ENCODE measurements at regions not wholly inside any gene's neighbourhood (a gene's known extent, or its start where the extent isn't known, plus 50 kb on each side); places are given as distances from the start of the nearest gene placed in this dataset.
"Not testable (repeated sequence)": the region's sequence is repeated elsewhere in the genome, so short reads cannot be mapped to it uniquely, and the experiment has no call there.

- Histone ChIP-seq H3K14ac (ENCODE audit: low read length) (no peak overlapping the region), H3K36me3 (replicated peaks in 1 of 2; ENCODE audit: control insufficient read depth in 2 of 2, insufficient read depth in 2 of 2, low read length in 2 of 2) (no peaks in the 10 kb centered on the region), H2AFZ (ENCODE audit: low read length) (no peak overlapping the region), H3K4me1 (ENCODE audit: control insufficient read depth in 2 of 2, insufficient read depth in 1 of 2, low read depth in 1 of 2, low read length in 2 of 2) (peaks cover 18 to 21% of the 10 kb centered on the region in 2 donors), H2BK12ac (ENCODE audit: low read length) (no peak overlapping the region), H3K18ac (ENCODE audit: low read length) (no peak overlapping the region), H2BK15ac (ENCODE audit: low read length) (no peak overlapping the region), H3K4me3 (ENCODE audit: low read length in 2 of 2) (no peak overlapping the region), H3K9ac (ENCODE audit: low read depth, low read length, poor library complexity) (no peak overlapping the region), H3K9me3 (replicated peaks in 1 of 2; ENCODE audit: control insufficient read depth in 2 of 2, insufficient read depth in 1 of 2, low read depth in 1 of 2, low read length in 2 of 2) (no peaks in the 10 kb centered on the region), H2BK5ac (ENCODE audit: low read length) (no peak overlapping the region), H3K4ac (ENCODE audit: low read length) (no peak overlapping the region), H2AK5ac (ENCODE audit: low read depth, low read length) (no peak overlapping the region), H3K27me3 (ENCODE audit: control insufficient read depth in 3 of 3, insufficient read depth in 3 of 3, low read depth in 1 of 3, low read length in 3 of 3) (peaks cover 0 to 7% (median 0%) of the 10 kb centered on the region in 3 experiments), H4K91ac (ENCODE audit: low read depth, low read length, poor library complexity) (no peak overlapping the region), H3K79me1 (ENCODE audit: low read depth, low read length) (no peaks in the 10 kb centered on the region), H2BK120ac (ENCODE audit: low read depth, low read length) (no peak overlapping the region), H3K4me2 (ENCODE audit: insufficient read depth, low read length, poor library complexity, severe bottlenecking) (no peak overlapping the region), H3K23ac (ENCODE audit: low read depth, low read length, poor library complexity) (no peak overlapping the region), H4K8ac (ENCODE audit: low read depth, low read length) (no peak overlapping the region), H3K27ac (replicated peaks; ENCODE audit: low read length) (peak overlapping the region; percentile 88)
- peak; percentile 35 for DNase-seq (ENCODE audit: low spot score)
- WGBS, 2 donors (ENCODE audit: extremely low coverage in 2 of 2, insufficient read length in 2 of 2, insufficient replicate concordance in 1 of 2) = no CpG with 5 or more reads among the region's 3 CpGs
Observed at GRCh38 chr6:79810871-79811270, 136.5 kb downstream of the ELOVL4 start.

- Histone ChIP-seq H3K4me1 (ENCODE audit: control insufficient read depth in 2 of 2, insufficient read depth in 1 of 2, low read depth in 1 of 2, low read length in 2 of 2) (peaks cover 19 to 21% of the 10 kb centered on the region in 2 donors), H3K4me3 (ENCODE audit: low read length in 2 of 2) (peak overlapping the region in 1 of 2 donors; percentile 2), H3K4ac (ENCODE audit: low read length) (no peak overlapping the region), H3K14ac (ENCODE audit: low read length) (no peak overlapping the region), H2AK5ac (ENCODE audit: low read depth, low read length) (no peak overlapping the region), H3K27me3 (ENCODE audit: control insufficient read depth in 3 of 3, insufficient read depth in 3 of 3, low read depth in 1 of 3, low read length in 3 of 3) (peaks cover 0 to 7% (median 0%) of the 10 kb centered on the region in 3 experiments), H3K23ac (ENCODE audit: low read depth, low read length, poor library complexity) (no peak overlapping the region), H3K79me1 (ENCODE audit: low read depth, low read length) (no peaks in the 10 kb centered on the region), H3K9me3 (replicated peaks in 1 of 2; ENCODE audit: control insufficient read depth in 2 of 2, insufficient read depth in 1 of 2, low read depth in 1 of 2, low read length in 2 of 2) (no peaks in the 10 kb centered on the region), H3K36me3 (replicated peaks in 1 of 2; ENCODE audit: control insufficient read depth in 2 of 2, insufficient read depth in 2 of 2, low read length in 2 of 2) (no peaks in the 10 kb centered on the region), H2BK12ac (ENCODE audit: low read length) (no peak overlapping the region), H4K8ac (ENCODE audit: low read depth, low read length) (no peak overlapping the region), H4K91ac (ENCODE audit: low read depth, low read length, poor library complexity) (no peak overlapping the region), H3K27ac (replicated peaks; ENCODE audit: low read length) (peak overlapping the region; percentile 89), H3K18ac (ENCODE audit: low read length) (no peak overlapping the region), H3K9ac (ENCODE audit: low read depth, low read length, poor library complexity) (no peak overlapping the region), H3K4me2 (ENCODE audit: insufficient read depth, low read length, poor library complexity, severe bottlenecking) (no peak overlapping the region), H2BK15ac (ENCODE audit: low read length) (no peak overlapping the region), H2AFZ (ENCODE audit: low read length) (peak overlapping the region; percentile 44), H2BK5ac (ENCODE audit: low read length) (no peak overlapping the region), H2BK120ac (ENCODE audit: low read depth, low read length) (no peak overlapping the region)
- WGBS, 2 donors (ENCODE audit: extremely low coverage in 2 of 2, insufficient read length in 2 of 2, insufficient replicate concordance in 1 of 2) = no CpG with 5 or more reads among the region's 10 CpGs
- peak; percentile 92 for DNase-seq (ENCODE audit: low spot score)
Observed at GRCh38 chr6:79810185-79810705, 137.1 kb downstream of the ELOVL4 start.

- Histone ChIP-seq H3K27ac (replicated peaks; ENCODE audit: low read length) (peak overlapping the region; percentile 86), H2AK5ac (ENCODE audit: low read depth, low read length) (no peak overlapping the region), H3K4ac (ENCODE audit: low read length) (no peak overlapping the region), H3K23ac (ENCODE audit: low read depth, low read length, poor library complexity) (no peak overlapping the region), H3K4me3 (ENCODE audit: low read length in 2 of 2) (no peak overlapping the region), H2AFZ (ENCODE audit: low read length) (no peak overlapping the region), H3K27me3 (ENCODE audit: control insufficient read depth in 3 of 3, insufficient read depth in 3 of 3, low read depth in 1 of 3, low read length in 3 of 3) (peaks cover 0 to 7% (median 0%) of the 10 kb centered on the region in 3 experiments), H3K79me1 (ENCODE audit: low read depth, low read length) (no peaks in the 10 kb centered on the region), H2BK5ac (ENCODE audit: low read length) (no peak overlapping the region), H4K8ac (ENCODE audit: low read depth, low read length) (no peak overlapping the region), H3K36me3 (replicated peaks in 1 of 2; ENCODE audit: control insufficient read depth in 2 of 2, insufficient read depth in 2 of 2, low read length in 2 of 2) (no peaks in the 10 kb centered on the region), H3K4me2 (ENCODE audit: insufficient read depth, low read length, poor library complexity, severe bottlenecking) (no peak overlapping the region), H2BK12ac (ENCODE audit: low read length) (no peak overlapping the region), H2BK120ac (ENCODE audit: low read depth, low read length) (peak overlapping the region; percentile 49), H3K9me3 (replicated peaks in 1 of 2; ENCODE audit: control insufficient read depth in 2 of 2, insufficient read depth in 1 of 2, low read depth in 1 of 2, low read length in 2 of 2) (no peaks in the 10 kb centered on the region), H4K91ac (ENCODE audit: low read depth, low read length, poor library complexity) (peak overlapping the region; percentile 76), H3K4me1 (ENCODE audit: control insufficient read depth in 2 of 2, insufficient read depth in 1 of 2, low read depth in 1 of 2, low read length in 2 of 2) (peaks cover 24% of the 10 kb centered on the region in 2 donors), H3K18ac (ENCODE audit: low read length) (no peak overlapping the region), H3K14ac (ENCODE audit: low read length) (no peak overlapping the region), H3K9ac (ENCODE audit: low read depth, low read length, poor library complexity) (no peak overlapping the region), H2BK15ac (ENCODE audit: low read length) (no peak overlapping the region)
- no peak for DNase-seq (ENCODE audit: low spot score)
- WGBS, 2 donors (ENCODE audit: extremely low coverage in 2 of 2, insufficient read length in 2 of 2, insufficient replicate concordance in 1 of 2) = no CpG with 5 or more reads among the region's 2 CpGs
Observed at GRCh38 chr6:79808921-79809320, 138.4 kb downstream of the ELOVL4 start.

- H2BK15ac ChIP-seq (ENCODE audit: low read length) = not testable (repeated sequence)
- H3K4me1 ChIP-seq (ENCODE audit: control insufficient read depth in 2 of 2, insufficient read depth in 1 of 2, low read depth in 1 of 2, low read length in 2 of 2) = peaks cover 20 to 24% of the 10 kb centered on the region in 2 donors
Observed at GRCh38 chr6:79806661-79807060, 140.7 kb downstream of the ELOVL4 start.

More at GRCh38 chr6:79806661-79807060, 140.7 kb downstream of the ELOVL4 start:
- H3K23ac ChIP-seq (ENCODE audit: low read depth, low read length, poor library complexity); H3K27ac ChIP-seq (replicated peaks; ENCODE audit: low read length); H2AFZ ChIP-seq (ENCODE audit: low read length); H4K8ac ChIP-seq (ENCODE audit: low read depth, low read length); H3K14ac ChIP-seq (ENCODE audit: low read length); H2AK5ac ChIP-seq (ENCODE audit: low read depth, low read length); H3K4me3 ChIP-seq (ENCODE audit: low read length in 2 of 2); H2BK120ac ChIP-seq (ENCODE audit: low read depth, low read length); H3K18ac ChIP-seq (ENCODE audit: low read length); H2BK12ac ChIP-seq (ENCODE audit: low read length); DNase-seq (ENCODE audit: low spot score); H3K9me3 ChIP-seq (replicated peaks in 1 of 2; ENCODE audit: control insufficient read depth in 2 of 2, insufficient read depth in 1 of 2, low read depth in 1 of 2, low read length in 2 of 2); H3K4me2 ChIP-seq (ENCODE audit: insufficient read depth, low read length, poor library complexity, severe bottlenecking); H3K4ac ChIP-seq (ENCODE audit: low read length); H4K91ac ChIP-seq (ENCODE audit: low read depth, low read length, poor library complexity); H2BK5ac ChIP-seq (ENCODE audit: low read length); H3K79me1 ChIP-seq (ENCODE audit: low read depth, low read length); H3K27me3 ChIP-seq (ENCODE audit: control insufficient read depth in 3 of 3, insufficient read depth in 3 of 3, low read depth in 1 of 3, low read length in 3 of 3); H3K36me3 ChIP-seq (replicated peaks in 1 of 2; ENCODE audit: control insufficient read depth in 2 of 2, insufficient read depth in 2 of 2, low read length in 2 of 2); H3K9ac ChIP-seq (ENCODE audit: low read depth, low read length, poor library complexity): not testable (repeated sequence)
- WGBS, 2 donors (ENCODE audit: extremely low coverage in 2 of 2, insufficient read length in 2 of 2, insufficient replicate concordance in 1 of 2) = no CpG with 5 or more reads among the region's 5 CpGs
